Neural cell (in vitro differentiated cells): ENCODE measurements at regions not wholly inside any gene's neighbourhood (a gene's known extent, or its start where the extent isn't known, plus 50 kb on each side); places are given as distances from the start of the nearest gene placed in this dataset.

Source experiments
- H2AFZ ChIP-seq: fragments of 200-600, 300-800 bp; sonication (generic), shearing (Covaris generic); 2 replicates; pipeline ENCODE4 v1.6.0; 2014; ENCODE audit warnings: low read depth, mild to moderate bottlenecking, antibody characterized with exemption, low read length, moderate library complexity
- H3F3A ChIP-seq: fragments of 200-600 bp; shearing (Covaris generic); 2 replicates; pipeline ENCODE4 v1.6.1; 2016; ENCODE audit warnings: mild to moderate bottlenecking, moderate library complexity, mixed read lengths, antibody characterized with exemption, low read length; ENCODE audit not compliant: insufficient read depth, poor library complexity, severe bottlenecking
- H3K27ac ChIP-seq: fragments of 200-600, 300-800 bp; sonication (generic), shearing (Covaris generic); 2 replicates; pipeline ENCODE4 v1.5.1; 2014; ENCODE audit warnings: mild to moderate bottlenecking, low read length, moderate library complexity
- H3K27me3 ChIP-seq: fragments of 300-800, 200-600 bp; sonication (generic), shearing (Covaris generic); 2 replicates; pipeline ENCODE4 v1.6.0; 2014; ENCODE audit warnings: mild to moderate bottlenecking, low read depth, low read length, moderate library complexity; ENCODE audit not compliant: insufficient read depth
- H3K36me3 ChIP-seq: fragments of 300-800, 200-600 bp; sonication (generic), shearing (Covaris generic); 2 replicates; pipeline ENCODE4 v1.5.1; 2014; ENCODE audit warnings: mild to moderate bottlenecking, antibody characterized with exemption, low read length, moderate library complexity; ENCODE audit not compliant: insufficient read depth
- H3K4me2 ChIP-seq: fragments of 300-800, 200-600 bp; sonication (generic), shearing (Covaris generic); 2 replicates; pipeline ENCODE4 v1.6.0; 2014; ENCODE audit warnings: mild to moderate bottlenecking, low read length
- H3K4me3 ChIP-seq: fragments of 300-800, 200-600 bp; sonication (generic), shearing (Covaris generic); 2 replicates; pipeline ENCODE4 v1.5.1; 2014; ENCODE audit warnings: mild to moderate bottlenecking, low read length, moderate library complexity
- H3K79me2 ChIP-seq: fragments of 200-600 bp; shearing (Covaris generic); replicated peaks from 2 replicates; pipeline ENCODE4 v1.6.0; 2014; ENCODE audit warnings: mild to moderate bottlenecking, low read length, moderate library complexity; ENCODE audit not compliant: insufficient read depth
- H3K9ac ChIP-seq: fragments of 300-800, 200-600 bp; sonication (generic), shearing (Covaris generic); 2 replicates; pipeline ENCODE4 v1.6.1; 2016; ENCODE audit warnings: mild to moderate bottlenecking, low read length, mixed read lengths
- H3K9me2 ChIP-seq: fragments of 200-600 bp; shearing (Covaris generic); 2 replicates; pipeline ENCODE4 v1.6.1; 2016; ENCODE audit warnings: mild to moderate bottlenecking, low read length, mixed read lengths; ENCODE audit not compliant: insufficient read depth
- H3K9me3 ChIP-seq: fragments of 200-600, 300-800 bp; sonication (generic), shearing (Covaris generic); 2 replicates; pipeline ENCODE4 v1.6.1; 2016; ENCODE audit warnings: mild to moderate bottlenecking, mixed run types, low read length, moderate library complexity, mixed read lengths
- H4K20me1 ChIP-seq: fragments of 200-600 bp; shearing (Covaris generic); 2 replicates; pipeline ENCODE4 v1.6.1; 2016; ENCODE audit warnings: mild to moderate bottlenecking, mixed run types; ENCODE audit not compliant: insufficient read depth
- EP300 ChIP-seq: fragments of 450-650 bp; conservative IDR thresholded peaks from 2 replicates; pipeline ENCODE4 v1.6.1; 2014; ENCODE audit warnings: antibody characterized with exemption, mild to moderate bottlenecking, moderate library complexity; ENCODE audit not compliant: poor library complexity, severe bottlenecking
- EZH2 ChIP-seq: fragments of 200-600, 300-800 bp; shearing (Covaris generic), sonication (generic); IDR thresholded peaks from 2 replicates; pipeline ENCODE4 v1.6.1; 2014; ENCODE audit warnings: antibody characterized with exemption, low read length, borderline replicate concordance, mild to moderate bottlenecking; ENCODE audit not compliant: insufficient read depth, poor library complexity, severe bottlenecking
- MXI1 ChIP-seq: fragments of 450-650 bp; conservative IDR thresholded peaks from 2 replicates; pipeline ENCODE4 v1.6.1; 2014; ENCODE audit warnings: antibody characterized with exemption, mild to moderate bottlenecking; ENCODE audit not compliant: poor library complexity, severe bottlenecking
- POLR2AphosphoS5 ChIP-seq: IDR thresholded peaks from 2 replicates; pipeline ENCODE4 v1.6.1; 2012
- RAD21 ChIP-seq: fragments of 450-650 bp; conservative IDR thresholded peaks from 2 replicates; pipeline ENCODE4 v1.6.1; 2014; ENCODE audit warnings: antibody characterized with exemption, mild to moderate bottlenecking, moderate library complexity
- REST ChIP-seq: IDR thresholded peaks from 2 replicates; pipeline ENCODE4 v1.6.1; 2012; ENCODE audit warnings: borderline replicate concordance
- SMC3 ChIP-seq: fragments of 450-650 bp; conservative IDR thresholded peaks from 2 replicates; pipeline ENCODE4 v1.6.1; 2014; ENCODE audit warnings: antibody characterized with exemption, mild to moderate bottlenecking, moderate library complexity; ENCODE audit not compliant: poor library complexity
- TAF1 ChIP-seq: IDR thresholded peaks from 2 replicates; pipeline ENCODE4 v1.6.1; 2012; ENCODE audit warnings: low read depth
- TF ChIP-seq, protein P1 (sequence below): fragments of 450-650 bp; IDR thresholded peaks from 2 replicates; pipeline ENCODE4 v1.5.1; 2014; ENCODE audit warnings: antibody characterized with exemption, mild to moderate bottlenecking, moderate library complexity; ENCODE audit not compliant: poor library complexity, severe bottlenecking

GRCh38 chr2:82233806-82234205, 1929.3 kb upstream of the LRRTM1 start:
- H3K27ac ChIP-seq = no peak overlapping the region
- no peak overlapping the region for H3K4me3 ChIP-seq
- no peak for TF ChIP-seq SMC3
- no peak for TF ChIP-seq RAD21
- no peaks in the 10 kb centered on the region for H3K79me2 ChIP-seq
- H3K4me2 ChIP-seq = no peak overlapping the region
- H3K27me3 ChIP-seq = no peaks in the 10 kb centered on the region
- H3K9me2 ChIP-seq = no peaks in the 10 kb centered on the region
- H3K9me3 ChIP-seq = no peaks in the 10 kb centered on the region
- no peaks in the 10 kb centered on the region for H3F3A ChIP-seq
- no peak overlapping the region for H3K9ac ChIP-seq
- no peaks in the 10 kb centered on the region for H3K36me3 ChIP-seq
- no peak overlapping the region for H2AFZ ChIP-seq
- no peaks in the 10 kb centered on the region for H4K20me1 ChIP-seq

- H4K20me1 ChIP-seq = no peaks in the 10 kb centered on the region
- no peak overlapping the region for H2AFZ ChIP-seq
- no peak overlapping the region for H3K9ac ChIP-seq
- no peak overlapping the region for H3K4me2 ChIP-seq
- H3K27me3 ChIP-seq = no peaks in the 10 kb centered on the region
- H3K27ac ChIP-seq = no peak overlapping the region
- H3K9me2 ChIP-seq = no peaks in the 10 kb centered on the region
- no peaks in the 10 kb centered on the region for H3K79me2 ChIP-seq
- H3K9me3 ChIP-seq = no peaks in the 10 kb centered on the region
- TF ChIP-seq EP300 = peak; percentile 98
- TF ChIP-seq MXI1 = no peak
- peak; percentile 75 for TF ChIP-seq POLR2AphosphoS5
- H3K36me3 ChIP-seq = no peaks in the 10 kb centered on the region
- H3F3A ChIP-seq = no peaks in the 10 kb centered on the region
- H3K4me3 ChIP-seq = no peak overlapping the region
Observed at GRCh38 chr2:82230406-82230805, 1925.9 kb upstream of the LRRTM1 start.

DNA sequence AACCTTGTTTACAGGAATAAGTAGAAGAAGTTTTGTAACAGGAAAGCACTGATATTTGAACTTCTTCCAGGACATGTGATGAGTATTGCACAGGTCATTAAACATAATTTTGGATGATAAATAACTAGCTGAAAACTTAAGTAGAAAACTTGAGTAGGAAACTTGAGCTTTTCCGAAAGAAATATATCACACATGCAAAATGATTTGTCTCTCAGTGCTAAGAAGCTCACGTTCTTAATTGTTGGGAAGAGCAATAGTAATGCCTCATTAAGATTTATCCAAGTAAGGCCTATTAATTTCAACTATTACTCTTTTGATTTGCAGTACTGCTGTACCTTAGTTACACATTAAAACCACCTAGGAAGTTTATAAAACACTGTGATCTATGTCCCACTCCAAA, 1921.9 kb upstream of the LRRTM1 start:
- Histone ChIP-seq H3K79me2 (no peaks in the 10 kb centered on the region), H3K4me3 (no peak overlapping the region), H3K9ac (no peak overlapping the region), H3K9me2 (no peaks in the 10 kb centered on the region), H3K4me2 (no peak overlapping the region), H3K36me3 (no peaks in the 10 kb centered on the region), H4K20me1 (no peaks in the 10 kb centered on the region), H3K27me3 (no peaks in the 10 kb centered on the region), H3K9me3 (no peaks in the 10 kb centered on the region), H2AFZ (no peak overlapping the region), H3K27ac (no peak overlapping the region), H3F3A (no peaks in the 10 kb centered on the region)
- TF ChIP-seq TAF1 (no peak), REST (no peak), EP300 (no peak), EZH2 (no peak), RAD21 (no peak), SMC3 (no peak), POLR2AphosphoS5 (no peak), MXI1 (no peak)
- TF ChIP-seq, protein P1, sequence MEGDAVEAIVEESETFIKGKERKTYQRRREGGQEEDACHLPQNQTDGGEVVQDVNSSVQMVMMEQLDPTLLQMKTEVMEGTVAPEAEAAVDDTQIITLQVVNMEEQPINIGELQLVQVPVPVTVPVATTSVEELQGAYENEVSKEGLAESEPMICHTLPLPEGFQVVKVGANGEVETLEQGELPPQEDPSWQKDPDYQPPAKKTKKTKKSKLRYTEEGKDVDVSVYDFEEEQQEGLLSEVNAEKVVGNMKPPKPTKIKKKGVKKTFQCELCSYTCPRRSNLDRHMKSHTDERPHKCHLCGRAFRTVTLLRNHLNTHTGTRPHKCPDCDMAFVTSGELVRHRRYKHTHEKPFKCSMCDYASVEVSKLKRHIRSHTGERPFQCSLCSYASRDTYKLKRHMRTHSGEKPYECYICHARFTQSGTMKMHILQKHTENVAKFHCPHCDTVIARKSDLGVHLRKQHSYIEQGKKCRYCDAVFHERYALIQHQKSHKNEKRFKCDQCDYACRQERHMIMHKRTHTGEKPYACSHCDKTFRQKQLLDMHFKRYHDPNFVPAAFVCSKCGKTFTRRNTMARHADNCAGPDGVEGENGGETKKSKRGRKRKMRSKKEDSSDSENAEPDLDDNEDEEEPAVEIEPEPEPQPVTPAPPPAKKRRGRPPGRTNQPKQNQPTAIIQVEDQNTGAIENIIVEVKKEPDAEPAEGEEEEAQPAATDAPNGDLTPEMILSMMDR = no peak
